ENCODE measurements at regions not wholly inside any gene's neighbourhood (a gene's known extent, or its start where the extent isn't known, plus 50 kb on each side); places are given as distances from the start of the nearest gene placed in this dataset.

GRCh38 chr14:76657846-76658245 lies 103.4 kb upstream of the VASH1 start:
- TF ChIP-seq GATA2 (IDR thresholded peaks at IDR 0.05; ENCODE audit: low read depth, low read length) (no peak), GATA3 (IDR thresholded peaks at IDR 0.05; ENCODE audit: low read depth, low read length) (no peak)

All from SH-SY5Y (cell line).